OCI-LY7 (cell line): ENCODE measurements at regions not wholly inside any gene's neighbourhood (a gene's known extent, or its start where the extent isn't known, plus 50 kb on each side); places are given as distances from the start of the nearest gene placed in this dataset.

Experiments used
- BruUV-seq: library from RNA; stranded (reverse); fragments of 400-500 nt; replicated peaks from 2 replicates; lab custom pipeline; 2021; lab: Mats Ljungman, UMichigan
- CTCF ChIA-PET: fragments of 300-600 bp; sonication (Branson Sonifier 250); formaldehyde crosslinking; loops from one replicate; lab custom pipeline; 2022; ENCODE audit warnings: antibody characterized with exemption; ENCODE audit not compliant: unreplicated experiment; lab: Charles Lee
- POLR2A ChIA-PET: fragments of 300-600 bp; sonication (Branson Sonifier 250); formaldehyde crosslinking; loops from one replicate; lab custom pipeline; 2022; ENCODE audit warnings: antibody characterized with exemption; lab: Charles Lee
- DNase-seq: peaks from one replicate; pipeline ENCODE4 v3.0.0-alpha.2; 2015; ENCODE audit warnings: low spot score
- H2AFZ ChIP-seq: fragments of 200-600 bp; sonication (generic), shearing (Covaris generic); 2 replicates; pipeline ENCODE4 v1.6.1; 2014; ENCODE audit warnings: mild to moderate bottlenecking, antibody characterized with exemption, low read length, moderate library complexity
- H3K27ac ChIP-seq: fragments of 200-600 bp; sonication (generic); 2 replicates; pipeline ENCODE4 v1.5.1; 2014; ENCODE audit warnings: mixed run types, low read depth, mild to moderate bottlenecking, moderate library complexity, low read length, inconsistent platforms; ENCODE audit not compliant: poor library complexity, severe bottlenecking
- H3K36me3 ChIP-seq: fragments of 200-600 bp; sonication (generic); 2 replicates; pipeline ENCODE4 v1.6.1; 2014; ENCODE audit warnings: mild to moderate bottlenecking, antibody characterized with exemption, low read length, moderate library complexity, mixed read lengths; ENCODE audit not compliant: insufficient read depth
- H3K4me1 ChIP-seq: fragments of 200-600 bp; sonication (generic); 2 replicates; pipeline ENCODE4 v1.5.1; 2014; ENCODE audit warnings: mild to moderate bottlenecking, low read length; ENCODE audit not compliant: insufficient read depth, poor library complexity, severe bottlenecking
- H3K4me2 ChIP-seq: fragments of 200-600 bp; sonication (generic); 2 replicates; pipeline ENCODE4 v1.6.1; 2014; ENCODE audit warnings: mild to moderate bottlenecking, low read length
- H3K4me3 ChIP-seq: fragments of 200-600 bp; sonication (generic); 2 replicates; pipeline ENCODE4 v1.5.1; 2014; ENCODE audit warnings: mild to moderate bottlenecking, low read depth, low read length; ENCODE audit not compliant: poor library complexity, severe bottlenecking
- H3K79me2 ChIP-seq: fragments of 200-600 bp; sonication (generic); 2 replicates; pipeline ENCODE4 v1.6.1; 2016; ENCODE audit warnings: low read depth, mild to moderate bottlenecking, low read length, moderate library complexity, mixed read lengths; ENCODE audit not compliant: insufficient read depth
- H3K9me2 ChIP-seq: fragments of 200-600 bp; sonication (generic); 2 replicates; pipeline ENCODE4 v1.6.1; 2016; ENCODE audit warnings: mild to moderate bottlenecking, low read length, mixed read lengths; ENCODE audit not compliant: insufficient read depth
- H3K9me3 ChIP-seq: fragments of 200-600 bp; sonication (generic); 2 replicates; pipeline ENCODE4 v1.6.1; 2014; ENCODE audit warnings: mild to moderate bottlenecking, mixed run types, low read length, mixed read lengths
- H4K20me1 ChIP-seq: fragments of 200-600 bp; sonication (generic); 2 replicates; pipeline ENCODE4 v1.6.1; 2014; ENCODE audit warnings: mild to moderate bottlenecking, antibody characterized with exemption, low read length, moderate library complexity, mixed read lengths; ENCODE audit not compliant: insufficient read depth
- CTCF ChIP-seq: fragments of 200-600 bp; sonication (generic); conservative IDR thresholded peaks from 2 replicates; pipeline ENCODE4 v1.5.1; 2014; ENCODE audit warnings: mild to moderate bottlenecking, antibody characterized with exemption, low read length, moderate library complexity, mixed read lengths
- EZH2phosphoT487 ChIP-seq: fragments of 200-600 bp; sonication (generic); IDR thresholded peaks from 2 replicates; pipeline ENCODE4 v1.6.1; 2018; ENCODE audit warnings: low read depth, borderline replicate concordance, mild to moderate bottlenecking, mixed run types, antibody characterized with exemption, low read length, moderate library complexity, mixed read lengths
- intact Hi-C: fragments of 100-400 bp; cut with micrococcal nuclease; formaldehyde crosslinking; loops from one replicate; pipeline ENCODE4 v1.10.0; 2022; ENCODE audit not compliant: unreplicated experiment

- BruUV-seq: no TSS peak
- Histone ChIP-seq H4K20me1 (no peaks in the 10 kb centered on the region), H3K9me2 (no peaks in the 10 kb centered on the region), H2AFZ (no peak overlapping the region), H3K36me3 (no peaks in the 10 kb centered on the region), H3K27ac (no peak overlapping the region), H3K9me3 (no peaks in the 10 kb centered on the region), H3K4me2 (no peak overlapping the region), H3K79me2 (no peaks in the 10 kb centered on the region), H3K4me3 (no peak overlapping the region), H3K4me1 (peaks cover 44% of the 10 kb centered on the region)
- ChIA-PET CTCF (no interaction called here), POLR2A (interaction anchor here (1.2 kb wide), 1 partner anchor 21 kb away, joined by 3 read pairs; no protein-coding TSS in a partner anchor)
- DNase-seq: no peak
- intact Hi-C loops: no loop called here
- TF ChIP-seq EZH2phosphoT487 (no peak), CTCF (no peak)
These were observed 344.9 kb downstream of the BCOR start for GRCh38 chrX:39752815-39753214.

- no peak overlapping the region for H3K4me2 ChIP-seq
- H3K4me3 ChIP-seq: no peak overlapping the region
- CTCF ChIA-PET: no interaction called here
These were observed 344.3 kb downstream of the BCOR start for GRCh38 chrX:39753293-39753996.

More at GRCh38 chrX:39753293-39753996, 344.3 kb downstream of the BCOR start:
- Histone ChIP-seq H3K4me1 (peaks cover 48% of the 10 kb centered on the region), H4K20me1 (no peaks in the 10 kb centered on the region), H2AFZ (no peak overlapping the region), H3K9me3 (no peaks in the 10 kb centered on the region), H3K27ac (no peak overlapping the region), H3K79me2 (no peaks in the 10 kb centered on the region), H3K9me2 (no peaks in the 10 kb centered on the region), H3K36me3 (no peaks in the 10 kb centered on the region)
- BruUV-seq: no TSS peak
- no peak for TF ChIP-seq CTCF
- no peak for TF ChIP-seq EZH2phosphoT487
- no peak for DNase-seq
- POLR2A ChIA-PET: interaction anchor here (0.5 to 1.2 kb wide), 2 partner anchors 22 to 445 kb away, joined by 3 to 5 read pairs; no protein-coding TSS in a partner anchor
- intact Hi-C loops: no loop called here
